ENCODE measurements at regions not wholly inside any gene's neighbourhood (a gene's known extent, or its start where the extent isn't known, plus 50 kb on each side); places are given as distances from the start of the nearest gene placed in this dataset.

GRCh38 chr13:79869326-79869725, 388.4 kb downstream of the NDFIP2 start:
- TF ChIP-seq POLR2A (IDR thresholded peaks at IDR 0.05) (no peak), CTCF (IDR thresholded peaks at IDR 0.05) (no peak)

Data from prostate gland (tissue), 2 donors.